ENCODE measurements at regions not wholly inside any gene's neighbourhood (a gene's known extent, or its start where the extent isn't known, plus 50 kb on each side); places are given as distances from the start of the nearest gene placed in this dataset.

DNA sequence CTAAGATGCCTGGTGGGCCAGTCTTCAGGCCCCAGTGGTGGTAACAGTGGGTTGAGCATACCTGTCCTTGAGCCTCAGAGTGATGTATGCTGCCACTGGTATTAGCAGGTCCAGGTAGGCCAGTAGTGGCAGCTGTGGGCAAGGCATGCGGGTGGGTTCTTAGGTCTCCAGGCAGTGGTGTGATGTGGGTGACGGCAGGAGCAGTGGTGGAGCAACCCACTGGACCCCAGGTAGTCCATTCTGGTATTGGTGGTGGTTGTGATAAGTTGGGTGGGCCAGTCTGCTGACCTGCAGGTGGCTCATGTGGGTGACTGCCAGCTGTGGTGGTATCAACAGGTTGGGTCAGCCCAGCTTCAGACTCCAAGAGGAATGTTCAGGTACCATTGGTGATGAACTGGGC lies 165.0 kb upstream of the GORAB start:
- TF ChIP-seq, protein P1, sequence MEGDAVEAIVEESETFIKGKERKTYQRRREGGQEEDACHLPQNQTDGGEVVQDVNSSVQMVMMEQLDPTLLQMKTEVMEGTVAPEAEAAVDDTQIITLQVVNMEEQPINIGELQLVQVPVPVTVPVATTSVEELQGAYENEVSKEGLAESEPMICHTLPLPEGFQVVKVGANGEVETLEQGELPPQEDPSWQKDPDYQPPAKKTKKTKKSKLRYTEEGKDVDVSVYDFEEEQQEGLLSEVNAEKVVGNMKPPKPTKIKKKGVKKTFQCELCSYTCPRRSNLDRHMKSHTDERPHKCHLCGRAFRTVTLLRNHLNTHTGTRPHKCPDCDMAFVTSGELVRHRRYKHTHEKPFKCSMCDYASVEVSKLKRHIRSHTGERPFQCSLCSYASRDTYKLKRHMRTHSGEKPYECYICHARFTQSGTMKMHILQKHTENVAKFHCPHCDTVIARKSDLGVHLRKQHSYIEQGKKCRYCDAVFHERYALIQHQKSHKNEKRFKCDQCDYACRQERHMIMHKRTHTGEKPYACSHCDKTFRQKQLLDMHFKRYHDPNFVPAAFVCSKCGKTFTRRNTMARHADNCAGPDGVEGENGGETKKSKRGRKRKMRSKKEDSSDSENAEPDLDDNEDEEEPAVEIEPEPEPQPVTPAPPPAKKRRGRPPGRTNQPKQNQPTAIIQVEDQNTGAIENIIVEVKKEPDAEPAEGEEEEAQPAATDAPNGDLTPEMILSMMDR (optimal IDR thresholded peaks at IDR 0.05 in 1 of 3, IDR thresholded peaks at IDR 0.05 in 1 of 3, conservative IDR thresholded peaks at IDR 0.05 in 1 of 3; ENCODE audit: extremely low read depth in 1 of 3, insufficient read depth in 2 of 3, low read length in 3 of 3) = no peak
- no peak for TF ChIP-seq EZH2 (IDR thresholded peaks at IDR 0.05; ENCODE audit: low read length)

All from keratinocyte (primary cell).